Ovary (tissue), 3 donors: ENCODE measurements at regions not wholly inside any gene's neighbourhood (a gene's known extent, or its start where the extent isn't known, plus 50 kb on each side); places are given as distances from the start of the nearest gene placed in this dataset.

Experiments
- POLR2A ChIP-seq: fragments of 450-650 bp; IDR thresholded peaks from one replicate; pipeline ENCODE4 v1.6.1; 2017; ENCODE audit warnings: antibody characterized with exemption, mild to moderate bottlenecking, moderate library complexity
- TF ChIP-seq, protein P1 (sequence below), 3 donors: fragments of 450-650 bp in 2 of 3; fragments of 200-600 bp in 1 of 3; IDR thresholded peaks; one replicate each; pipeline versions ENCODE4 v1.5.1 to v1.8.0; 2016 to 2022; ENCODE audit warnings: antibody characterized with exemption in 3 of 3, mild to moderate bottlenecking in 1 of 3
- donor health status: DM: no; HTN: no; CAD: no.

- TF ChIP-seq, protein P1, sequence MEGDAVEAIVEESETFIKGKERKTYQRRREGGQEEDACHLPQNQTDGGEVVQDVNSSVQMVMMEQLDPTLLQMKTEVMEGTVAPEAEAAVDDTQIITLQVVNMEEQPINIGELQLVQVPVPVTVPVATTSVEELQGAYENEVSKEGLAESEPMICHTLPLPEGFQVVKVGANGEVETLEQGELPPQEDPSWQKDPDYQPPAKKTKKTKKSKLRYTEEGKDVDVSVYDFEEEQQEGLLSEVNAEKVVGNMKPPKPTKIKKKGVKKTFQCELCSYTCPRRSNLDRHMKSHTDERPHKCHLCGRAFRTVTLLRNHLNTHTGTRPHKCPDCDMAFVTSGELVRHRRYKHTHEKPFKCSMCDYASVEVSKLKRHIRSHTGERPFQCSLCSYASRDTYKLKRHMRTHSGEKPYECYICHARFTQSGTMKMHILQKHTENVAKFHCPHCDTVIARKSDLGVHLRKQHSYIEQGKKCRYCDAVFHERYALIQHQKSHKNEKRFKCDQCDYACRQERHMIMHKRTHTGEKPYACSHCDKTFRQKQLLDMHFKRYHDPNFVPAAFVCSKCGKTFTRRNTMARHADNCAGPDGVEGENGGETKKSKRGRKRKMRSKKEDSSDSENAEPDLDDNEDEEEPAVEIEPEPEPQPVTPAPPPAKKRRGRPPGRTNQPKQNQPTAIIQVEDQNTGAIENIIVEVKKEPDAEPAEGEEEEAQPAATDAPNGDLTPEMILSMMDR (IDR thresholded peaks at IDR 0.05), result no peak
- no peak for TF ChIP-seq POLR2A
Measured at GRCh38 chr14:104316723-104317491, 178.5 kb downstream of the KIF26A start.
